SU-DHL-6 (cell line): ENCODE measurements at regions not wholly inside any gene's neighbourhood (a gene's known extent, or its start where the extent isn't known, plus 50 kb on each side); places are given as distances from the start of the nearest gene placed in this dataset.
"Not testable (repeated sequence)": the region's sequence is repeated elsewhere in the genome, so short reads cannot be mapped to it uniquely, and the experiment has no call there.

ENCODE experiments used
- CTCF ChIP-seq: fragments of 200-600 bp; sonication (generic); IDR thresholded peaks from one replicate; pipeline ENCODE4 v1.5.1; 2017; ENCODE audit warnings: antibody characterized with exemption, mild to moderate bottlenecking, low read length, moderate library complexity; ENCODE audit not compliant: insufficient read depth, poor library complexity, severe bottlenecking
- EZH2phosphoT487 ChIP-seq: fragments of 200-600 bp; sonication (generic), shearing (Covaris generic); conservative IDR thresholded peaks from 2 replicates; pipeline ENCODE4 v1.6.1; 2018; ENCODE audit warnings: mild to moderate bottlenecking, antibody characterized with exemption, low read length, moderate library complexity, mixed read lengths

- TF ChIP-seq CTCF, EZH2phosphoT487: not testable (repeated sequence)
Observed at GRCh38 chr5:106387767-106388166, 1283.0 kb downstream of the EFNA5 start.
